ENCODE measurements at regions not wholly inside any gene's neighbourhood (a gene's known extent, or its start where the extent isn't known, plus 50 kb on each side); places are given as distances from the start of the nearest gene placed in this dataset.
A peak's percentile ranks its signal among the peaks of the same experiment; 100 is the strongest.

GRCh38 chr10:123608047-123608446 lies 58.1 kb upstream of the GPR26 start:
- TF ChIP-seq, protein P1, sequence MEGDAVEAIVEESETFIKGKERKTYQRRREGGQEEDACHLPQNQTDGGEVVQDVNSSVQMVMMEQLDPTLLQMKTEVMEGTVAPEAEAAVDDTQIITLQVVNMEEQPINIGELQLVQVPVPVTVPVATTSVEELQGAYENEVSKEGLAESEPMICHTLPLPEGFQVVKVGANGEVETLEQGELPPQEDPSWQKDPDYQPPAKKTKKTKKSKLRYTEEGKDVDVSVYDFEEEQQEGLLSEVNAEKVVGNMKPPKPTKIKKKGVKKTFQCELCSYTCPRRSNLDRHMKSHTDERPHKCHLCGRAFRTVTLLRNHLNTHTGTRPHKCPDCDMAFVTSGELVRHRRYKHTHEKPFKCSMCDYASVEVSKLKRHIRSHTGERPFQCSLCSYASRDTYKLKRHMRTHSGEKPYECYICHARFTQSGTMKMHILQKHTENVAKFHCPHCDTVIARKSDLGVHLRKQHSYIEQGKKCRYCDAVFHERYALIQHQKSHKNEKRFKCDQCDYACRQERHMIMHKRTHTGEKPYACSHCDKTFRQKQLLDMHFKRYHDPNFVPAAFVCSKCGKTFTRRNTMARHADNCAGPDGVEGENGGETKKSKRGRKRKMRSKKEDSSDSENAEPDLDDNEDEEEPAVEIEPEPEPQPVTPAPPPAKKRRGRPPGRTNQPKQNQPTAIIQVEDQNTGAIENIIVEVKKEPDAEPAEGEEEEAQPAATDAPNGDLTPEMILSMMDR (IDR thresholded peaks at IDR 0.05; ENCODE audit: poor library complexity, severe bottlenecking): no peak
- ATAC-seq (ENCODE audit: low read depth) (no peak), DNase-seq (ENCODE audit: low spot score) (no peak)
- Histone ChIP-seq H3K9me3 (ENCODE audit: severe bottlenecking) (no peaks in the 10 kb centered on the region), H3K27me3 (ENCODE audit: insufficient read depth, poor library complexity, severe bottlenecking) (peaks cover 11% of the 10 kb centered on the region), H3K4me1 (ENCODE audit: insufficient read depth, poor library complexity, severe bottlenecking) (no peaks in the 10 kb centered on the region), H3K36me3 (ENCODE audit: low read depth) (no peaks in the 10 kb centered on the region), H3K4me3 (ENCODE audit: severe bottlenecking) (no peak overlapping the region), H3K27ac (ENCODE audit: poor library complexity, severe bottlenecking) (no peak overlapping the region)

- H3K27me3 ChIP-seq (ENCODE audit: insufficient read depth, poor library complexity, severe bottlenecking): peaks cover 11% of the 10 kb centered on the region
Measured at GRCh38 chr10:123611243-123611642, 54.9 kb upstream of the GPR26 start.

GRCh38 chr10:123611876-123612275 lies 54.3 kb upstream of the GPR26 start:
- Histone ChIP-seq H3K4me1 (ENCODE audit: insufficient read depth, poor library complexity, severe bottlenecking) (no peaks in the 10 kb centered on the region), H3K4me3 (ENCODE audit: severe bottlenecking) (no peak overlapping the region), H3K9me3 (ENCODE audit: severe bottlenecking) (no peaks in the 10 kb centered on the region), H3K27me3 (ENCODE audit: insufficient read depth, poor library complexity, severe bottlenecking) (peaks cover 11% of the 10 kb centered on the region), H3K36me3 (ENCODE audit: low read depth) (no peaks in the 10 kb centered on the region), H3K27ac (ENCODE audit: poor library complexity, severe bottlenecking) (no peak overlapping the region)
- TF ChIP-seq, protein P1 (IDR thresholded peaks at IDR 0.05; ENCODE audit: poor library complexity, severe bottlenecking): no peak
- no peak for DNase-seq (ENCODE audit: low spot score)
- ATAC-seq (ENCODE audit: low read depth): no peak

More at GRCh38 chr10:123611243-123611642, 54.9 kb upstream of the GPR26 start:
- ATAC-seq (ENCODE audit: low read depth) (no peak), DNase-seq (ENCODE audit: low spot score) (no peak)
- Histone ChIP-seq H3K9me3 (ENCODE audit: severe bottlenecking) (no peaks in the 10 kb centered on the region), H3K4me3 (ENCODE audit: severe bottlenecking) (no peak overlapping the region), H3K36me3 (ENCODE audit: low read depth) (no peaks in the 10 kb centered on the region), H3K4me1 (ENCODE audit: insufficient read depth, poor library complexity, severe bottlenecking) (no peaks in the 10 kb centered on the region), H3K27ac (ENCODE audit: poor library complexity, severe bottlenecking) (no peak overlapping the region)
- TF ChIP-seq, protein P1 (IDR thresholded peaks at IDR 0.05; ENCODE audit: poor library complexity, severe bottlenecking): no peak

DNA sequence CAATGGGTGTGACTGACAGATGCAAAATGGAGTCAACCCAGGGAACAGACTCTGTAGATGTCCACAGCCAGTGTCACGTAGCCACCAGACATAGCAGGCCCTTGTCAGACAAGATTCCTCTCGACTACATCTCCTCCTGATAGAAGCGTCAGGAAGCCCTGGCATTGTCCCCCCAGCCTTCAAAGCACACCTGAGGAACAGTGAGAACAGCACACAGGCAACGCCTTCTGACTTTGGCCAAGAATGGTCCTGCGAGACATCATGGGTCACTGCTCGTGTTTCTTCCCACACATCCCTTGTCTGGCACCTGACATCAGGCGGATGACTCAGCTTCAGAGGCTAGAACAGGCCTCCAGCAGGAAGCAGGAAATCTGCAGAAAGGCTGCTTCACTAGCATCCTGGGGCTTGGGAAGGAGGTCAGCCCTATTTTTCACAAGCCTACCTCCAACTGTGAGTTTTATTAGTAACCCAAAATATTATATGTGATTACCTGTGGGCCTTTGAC lies 52.8 kb upstream of the GPR26 start:
- ATAC-seq (ENCODE audit: low read depth) (no peak), DNase-seq (ENCODE audit: low spot score) (no peak)
- H3K36me3 ChIP-seq (ENCODE audit: low read depth): no peaks in the 10 kb centered on the region
- no peaks in the 10 kb centered on the region for H3K9me3 ChIP-seq (ENCODE audit: severe bottlenecking)
- H3K4me3 ChIP-seq (ENCODE audit: severe bottlenecking): no peak overlapping the region
- no peaks in the 10 kb centered on the region for H3K4me1 ChIP-seq (ENCODE audit: insufficient read depth, poor library complexity, severe bottlenecking)
- H3K27ac ChIP-seq (ENCODE audit: poor library complexity, severe bottlenecking): no peak overlapping the region
- peaks cover 3% of the 10 kb centered on the region for H3K27me3 ChIP-seq (ENCODE audit: insufficient read depth, poor library complexity, severe bottlenecking)
- TF ChIP-seq, protein P1 (IDR thresholded peaks at IDR 0.05; ENCODE audit: poor library complexity, severe bottlenecking): no peak

GRCh38 chr10:123614888-123615287 lies 51.3 kb upstream of the GPR26 start:
- TF ChIP-seq, protein P1 (IDR thresholded peaks at IDR 0.05; ENCODE audit: poor library complexity, severe bottlenecking): no peak
- no peaks in the 10 kb centered on the region for H3K27me3 ChIP-seq (ENCODE audit: insufficient read depth, poor library complexity, severe bottlenecking)

More at GRCh38 chr10:123614888-123615287, 51.3 kb upstream of the GPR26 start:
- DNase-seq (ENCODE audit: low spot score) (no peak), ATAC-seq (ENCODE audit: low read depth) (peak; percentile 50; the same call in 2 of the 3 replicates)
- Histone ChIP-seq H3K36me3 (ENCODE audit: low read depth) (no peaks in the 10 kb centered on the region), H3K27ac (ENCODE audit: poor library complexity, severe bottlenecking) (no peak overlapping the region), H3K4me1 (ENCODE audit: insufficient read depth, poor library complexity, severe bottlenecking) (no peaks in the 10 kb centered on the region), H3K9me3 (ENCODE audit: severe bottlenecking) (no peaks in the 10 kb centered on the region), H3K4me3 (ENCODE audit: severe bottlenecking) (no peak overlapping the region)
